HepG2 (cell line): ENCODE measurements at regions not wholly inside any gene's neighbourhood (a gene's known extent, or its start where the extent isn't known, plus 50 kb on each side); places are given as distances from the start of the nearest gene placed in this dataset.

Source experiments
- ATAC-seq: fragments of 200-7000 bp; cut with Tn5 transposase; 3 replicates; pipeline ENCODE4 v1.9.1; 2020; ENCODE audit warnings: mild to moderate bottlenecking, moderate library complexity
- BruUV-seq: library from RNA; stranded (reverse); fragments of 400-500 nt; replicated peaks from 2 replicates; lab custom pipeline; 2021; lab: Mats Ljungman, UMichigan
- CTCF ChIA-PET: fragments of 300-600 bp; formaldehyde crosslinking; extraction: SDS; loops from one replicate; lab custom pipeline; 2021; ENCODE audit warnings: low total read pairs, inconsistent platforms, low intra/inter-chr PET ratio; lab: Yijun Ruan, JAX
- POLR2A ChIA-PET: fragments of 350-600 bp; sonication (Branson Sonifier 250); formaldehyde crosslinking; loops from one replicate; lab custom pipeline; 2020; ENCODE audit warnings: antibody characterized with exemption, inconsistent platforms; lab: Yijun Ruan, JAX
- DNase-seq: peaks from one replicate; pipeline ENCODE4 v3.0.0-alpha.2; 2015; ENCODE audit warnings: low spot score
- FAIRE-seq: peaks from 3 replicates; lab custom pipeline; 2011; peaks lifted over from hg19 to GRCh38; lab: Jason Lieb, UNC
- H2AFZ ChIP-seq: one replicate; pipeline ENCODE4 v1.6.1; 2011; ENCODE audit warnings: low read length, inconsistent platforms
- H3K27ac ChIP-seq: fragments of 300-600 bp; 3 replicates; pipeline ENCODE4 v1.8.0; 2011; ENCODE audit warnings: mixed run types, mild to moderate bottlenecking, mixed read lengths, low read length, inconsistent platforms; ENCODE audit not compliant: insufficient read depth; ENCODE audit errors: extremely low read length
- H3K27me3 ChIP-seq, 2 experiments: fragments of 200-600 bp in 1 of 2; 2 replicates in 1 of 2; 3 replicates in 1 of 2; pipeline versions ENCODE4 v1.6.0 to v1.8.0; 2011; ENCODE audit warnings: low read length in 2 of 2, mild to moderate bottlenecking in 2 of 2, moderate library complexity in 2 of 2, inconsistent platforms in 1 of 2; ENCODE audit not compliant: insufficient read depth in 2 of 2, control insufficient read depth in 1 of 2
- H3K36me3 ChIP-seq, 2 experiments: fragments of 200-600 bp in 1 of 2; replicated peaks in 1 of 2; 2 replicates in 1 of 2; 3 replicates in 1 of 2; pipeline versions ENCODE4 v1.5.1 to v1.8.0; 2011; ENCODE audit warnings: low read length in 2 of 2, inconsistent platforms in 1 of 2; ENCODE audit not compliant: insufficient read depth in 2 of 2, control insufficient read depth in 1 of 2
- H3K4me1 ChIP-seq: 2 replicates; pipeline ENCODE4 v1.5.1; 2012; ENCODE audit warnings: low read length, inconsistent platforms; ENCODE audit not compliant: insufficient read depth
- H3K4me2 ChIP-seq: 2 replicates; pipeline ENCODE4 v1.6.0; 2011; ENCODE audit warnings: low read depth, low read length, inconsistent platforms
- H3K4me3 ChIP-seq, 3 experiments: fragments of 200-600 bp in 1 of 3; sonication (generic), shearing (Covaris generic) in 1 of 3; replicated peaks in 1 of 3; 2 replicates each; pipeline ENCODE4 v1.5.1; 2011 to 2016; ENCODE audit warnings: low read length in 3 of 3, inconsistent platforms in 2 of 3, low read depth in 2 of 3, mild to moderate bottlenecking in 2 of 3, control low read depth in 1 of 3, mixed read lengths in 1 of 3; ENCODE audit not compliant: insufficient read depth in 1 of 3
- H3K79me2 ChIP-seq: one replicate; pipeline ENCODE4 v1.6.1; 2011; ENCODE audit warnings: low read length, inconsistent platforms; ENCODE audit not compliant: insufficient read depth
- H3K9ac ChIP-seq: 2 replicates; pipeline ENCODE4 v1.6.0; 2011; ENCODE audit warnings: mild to moderate bottlenecking, low read depth, low read length, inconsistent platforms; ENCODE audit not compliant: insufficient read depth
- H3K9me3 ChIP-seq: 2 replicates; pipeline ENCODE4 v1.5.1; 2012; ENCODE audit warnings: mild to moderate bottlenecking, low read length
- H4K20me1 ChIP-seq: 2 replicates; pipeline ENCODE4 v1.6.0; 2011; ENCODE audit warnings: inconsistent platforms, mild to moderate bottlenecking, low read length, moderate library complexity; ENCODE audit not compliant: insufficient read depth
- ISL2 ChIP-seq: sonication (generic); formaldehyde crosslinking; IDR thresholded peaks from 2 replicates; pipeline ENCODE4 v1.5.0; 2020; ENCODE audit warnings: missing genetic modification reagents
- JUN ChIP-seq: sonication (generic); formaldehyde crosslinking; IDR thresholded peaks from 2 replicates; pipeline ENCODE4 v1.4.0; 2020; ENCODE audit warnings: mild to moderate bottlenecking, missing genetic modification reagents
- KMT2A ChIP-seq: sonication (generic); formaldehyde crosslinking; IDR thresholded peaks from 2 replicates; pipeline ENCODE4 v1.4.0; 2020; ENCODE audit warnings: missing genetic modification reagents
- NFYB ChIP-seq: sonication (generic); formaldehyde crosslinking; IDR thresholded peaks from 2 replicates; pipeline ENCODE4 v1.4.0; 2020; ENCODE audit warnings: missing genetic modification reagents
- RCOR2 ChIP-seq: IDR thresholded peaks from 2 replicates; pipeline ENCODE4 v1.6.1; 2016; ENCODE audit warnings: missing biosample characterization, missing genetic modification reagents
- SALL2 ChIP-seq: sonication (generic); formaldehyde crosslinking; IDR thresholded peaks from 2 replicates; pipeline ENCODE4 v1.8.1; 2023; ENCODE audit warnings: mild to moderate bottlenecking, missing genetic modification reagents, inconsistent platforms
- TCF7 ChIP-seq: sonication (generic); IDR thresholded peaks from 2 replicates; pipeline ENCODE4 v1.6.1; 2016; ENCODE audit warnings: antibody characterized with exemption, low read depth
- ZNF205 ChIP-seq: IDR thresholded peaks from 2 replicates; pipeline ENCODE4 v1.6.1; 2018; ENCODE audit warnings: missing biosample characterization, missing genetic modification reagents
- ZNF337 ChIP-seq: sonication (generic); formaldehyde crosslinking; IDR thresholded peaks from 2 replicates; pipeline ENCODE4 v1.5.1; 2020; ENCODE audit warnings: missing genetic modification reagents, low read depth, mild to moderate bottlenecking, borderline replicate concordance
- ZNF691 ChIP-seq: sonication (generic); formaldehyde crosslinking; IDR thresholded peaks from 2 replicates; pipeline ENCODE4 v1.4.0; 2020; ENCODE audit warnings: missing genetic modification reagents, low read depth, mild to moderate bottlenecking, borderline replicate concordance
- WGBS: methylation state at CpG from one replicate; pipeline ENCODE4 v1.1.6; 2017; ENCODE audit warnings: low lambda C conversion rate; 5-methylcytosine and 5-hydroxymethylcytosine counted together
- in situ Hi-C: cut with HindIII; loops from 2 replicates; pipeline ENCODE4 v1.10.0; 2017; ENCODE audit warnings: low pct_unique_long_range_greater_than_20kb; ENCODE audit not compliant: extremely low pct_ligation_motif_present
- intact Hi-C: fragments of 100-400 bp; cut with micrococcal nuclease; formaldehyde crosslinking; loops from one replicate; pipeline ENCODE4 v1.10.0; 2022; ENCODE audit not compliant: unreplicated experiment
- TF ChIP-seq, protein P1 (sequence below): sonication (generic); formaldehyde crosslinking; IDR thresholded peaks from 2 replicates; pipeline ENCODE4 v1.4.0; 2020; ENCODE audit warnings: missing genetic modification reagents

DNA sequence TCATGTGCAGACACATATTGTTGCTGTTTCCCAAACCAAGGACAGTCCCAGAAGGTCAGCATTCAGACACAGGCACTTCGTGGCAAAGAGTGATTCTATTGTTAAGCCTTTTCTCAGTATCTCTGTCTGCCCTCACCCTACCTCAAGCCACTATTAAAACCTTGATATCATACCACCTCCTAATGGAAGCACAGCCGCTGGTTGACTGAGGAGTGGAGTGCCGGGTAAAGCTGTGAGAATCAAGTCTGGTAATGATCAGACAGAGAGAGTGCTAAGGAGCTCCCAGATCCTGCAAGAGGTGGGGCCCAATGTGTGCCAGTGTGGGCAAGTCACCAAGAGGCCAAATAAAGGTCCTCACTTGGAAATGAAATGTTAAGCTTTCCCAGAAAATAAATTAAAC is 819.5 kb downstream of the BCL11A start (continued):
- TF ChIP-seq, protein P1, sequence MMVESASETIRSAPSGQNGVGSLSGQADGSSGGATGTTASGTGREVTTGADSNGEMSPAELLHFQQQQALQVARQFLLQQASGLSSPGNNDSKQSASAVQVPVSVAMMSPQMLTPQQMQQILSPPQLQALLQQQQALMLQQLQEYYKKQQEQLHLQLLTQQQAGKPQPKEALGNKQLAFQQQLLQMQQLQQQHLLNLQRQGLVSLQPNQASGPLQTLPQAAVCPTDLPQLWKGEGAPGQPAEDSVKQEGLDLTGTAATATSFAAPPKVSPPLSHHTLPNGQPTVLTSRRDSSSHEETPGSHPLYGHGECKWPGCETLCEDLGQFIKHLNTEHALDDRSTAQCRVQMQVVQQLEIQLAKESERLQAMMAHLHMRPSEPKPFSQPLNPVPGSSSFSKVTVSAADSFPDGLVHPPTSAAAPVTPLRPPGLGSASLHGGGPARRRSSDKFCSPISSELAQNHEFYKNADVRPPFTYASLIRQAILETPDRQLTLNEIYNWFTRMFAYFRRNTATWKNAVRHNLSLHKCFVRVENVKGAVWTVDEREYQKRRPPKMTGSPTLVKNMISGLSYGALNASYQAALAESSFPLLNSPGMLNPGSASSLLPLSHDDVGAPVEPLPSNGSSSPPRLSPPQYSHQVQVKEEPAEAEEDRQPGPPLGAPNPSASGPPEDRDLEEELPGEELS, result no peak
- TF ChIP-seq TCF7, result no peak
- TF ChIP-seq ISL2 (CRISPR knock-in tag), result no peak
- TF ChIP-seq ZNF205 (CRISPR knock-in tag), result no peak
- TF ChIP-seq, all 625 proteins: peak for 0

GRCh38 chr2:59733567-59733930 is 819.9 kb downstream of the BCL11A start:
- no peak for ATAC-seq
- CTCF ChIA-PET, result no interaction called here
- H3K4me3 ChIP-seq, result no peak overlapping the region
- H3K4me1 ChIP-seq, result no peaks in the 10 kb centered on the region
- H2AFZ ChIP-seq, result no peak overlapping the region
- H3K79me2 ChIP-seq, result no peaks in the 10 kb centered on the region
- no peaks in the 10 kb centered on the region for H4K20me1 ChIP-seq
- in situ Hi-C loops, result no loop called here
- BruUV-seq, result no TSS peak
- H3K4me2 ChIP-seq, result no peak overlapping the region
- H3K27ac ChIP-seq, result no peak overlapping the region
- no peak for FAIRE-seq
- H3K27me3 ChIP-seq, result no peaks in the 10 kb centered on the region
- intact Hi-C loops, result no loop called here
- no peaks in the 10 kb centered on the region for H3K36me3 ChIP-seq
- TF ChIP-seq ZNF691 (CRISPR knock-in tag), result no peak
- no peak for TF ChIP-seq SALL2
- no peak for TF ChIP-seq JUN
- no peak for TF ChIP-seq NFYB (CRISPR knock-in tag)
- TF ChIP-seq KMT2A (CRISPR knock-in tag), result no peak
- TF ChIP-seq ZNF337 (CRISPR knock-in tag), result no peak
- TF ChIP-seq RCOR2 (CRISPR knock-in tag), result no peak
- TF ChIP-seq, all 625 proteins: peak for 0
- no peak for DNase-seq
- no peak overlapping the region for H3K9ac ChIP-seq
- 32% methylated on average over 2 of the region's 2 CpGs for WGBS
- no peaks in the 10 kb centered on the region for H3K9me3 ChIP-seq
- POLR2A ChIA-PET, result no interaction called here
